HG02884 (cell line): ENCODE measurements at regions not wholly inside any gene's neighbourhood (a gene's known extent, or its start where the extent isn't known, plus 50 kb on each side); places are given as distances from the start of the nearest gene placed in this dataset.

ENCODE experiments used
- ATAC-seq: cut with Tn5 transposase; IDR thresholded peaks from one replicate; pipeline ENCODE4 v1.9.1; 2021; ENCODE audit warnings: mild to moderate bottlenecking, moderate library complexity; ENCODE audit not compliant: unreplicated experiment

GRCh38 chr1:71269179-71269578, 188.3 kb upstream of the ZRANB2 start:
- ATAC-seq, result no peak

GRCh38 chr1:71267220-71267619, 186.4 kb upstream of the ZRANB2 start:
- ATAC-seq, result no peak

- ATAC-seq, result no peak
Measured at GRCh38 chr1:71264039-71264438, 183.2 kb upstream of the ZRANB2 start.

GRCh38 chr1:71262970-71263369, 182.1 kb upstream of the ZRANB2 start:
- ATAC-seq, result no peak

- no peak for ATAC-seq
Measured at GRCh38 chr1:71252900-71253299, 172.1 kb upstream of the ZRANB2 start.

- ATAC-seq, result no peak
Measured at GRCh38 chr1:71245246-71245645, 164.4 kb upstream of the ZRANB2 start.

- no peak for ATAC-seq
Measured at GRCh38 chr1:71242239-71242638, 161.4 kb upstream of the ZRANB2 start.

GRCh38 chr1:71240656-71241055, 159.8 kb upstream of the ZRANB2 start:
- ATAC-seq, result no peak

- no peak for ATAC-seq
Measured at GRCh38 chr1:71236503-71236902, 155.7 kb upstream of the ZRANB2 start.

GRCh38 chr1:71233645-71234044, 152.8 kb upstream of the ZRANB2 start:
- no peak for ATAC-seq

- ATAC-seq, result no peak
Measured at GRCh38 chr1:71232786-71233185, 152.0 kb upstream of the ZRANB2 start.

GRCh38 chr1:71232166-71232763, 151.4 kb upstream of the ZRANB2 start:
- no peak for ATAC-seq

- no peak for ATAC-seq
Measured at GRCh38 chr1:71231751-71232150, 150.9 kb upstream of the ZRANB2 start.

- no peak for ATAC-seq
Measured at GRCh38 chr1:71228742-71229365, 148.0 kb upstream of the ZRANB2 start.

- ATAC-seq, result no peak
Measured at GRCh38 chr1:71228241-71228640, 147.4 kb upstream of the ZRANB2 start.

- ATAC-seq, result no peak
Measured at GRCh38 chr1:71224741-71225377, 144.0 kb upstream of the ZRANB2 start.

GRCh38 chr1:71223641-71224340, 143.0 kb upstream of the ZRANB2 start:
- no peak for ATAC-seq

- ATAC-seq, result no peak
Measured at GRCh38 chr1:71222668-71223067, 141.8 kb upstream of the ZRANB2 start.

- no peak for ATAC-seq
Measured at GRCh38 chr1:71210718-71211117, 129.9 kb upstream of the ZRANB2 start.

GRCh38 chr1:71203241-71203640, 122.4 kb upstream of the ZRANB2 start:
- ATAC-seq, result no peak

GRCh38 chr1:71200503-71200902, 119.7 kb upstream of the ZRANB2 start:
- no peak for ATAC-seq

- no peak for ATAC-seq
Measured at GRCh38 chr1:71196685-71197084, 115.8 kb upstream of the ZRANB2 start.
